H1 (cell line): ENCODE measurements at regions not wholly inside any gene's neighbourhood (a gene's known extent, or its start where the extent isn't known, plus 50 kb on each side); places are given as distances from the start of the nearest gene placed in this dataset.

Experiments
- CTCF ChIA-PET: fragments of 300-600 bp; sonication (Branson Sonifier 250); formaldehyde crosslinking; loops from one replicate; lab custom pipeline; 2021; ENCODE audit not compliant: partially characterized antibody; lab: Charles Lee
- POLR2A ChIA-PET: fragments of 300-600 bp; sonication (Branson Sonifier 250); formaldehyde crosslinking; loops from one replicate; lab custom pipeline; 2021; ENCODE audit warnings: inconsistent platforms; ENCODE audit not compliant: partially characterized antibody; lab: Charles Lee
- DNase-seq, 2 experiments: peaks; one replicate each; pipeline versions ENCODE4 v3.0.0 to v3.0.0-alpha.2; 2010 to 2022; ENCODE audit warnings: low spot score in 2 of 2, low read depth in 1 of 2, mixed read lengths in 1 of 2
- FAIRE-seq: peaks from 2 replicates; lab custom pipeline; 2011; peaks lifted over from hg19 to GRCh38; lab: Jason Lieb, UNC
- H2AFZ ChIP-seq: 2 replicates; pipeline ENCODE4 v1.8.1; 2012; ENCODE audit warnings: low read length, inconsistent platforms
- H2AK5ac ChIP-seq: 2 replicates; pipeline ENCODE4 v1.6.1; 2013; ENCODE audit warnings: low read depth, low read length
- H2BK120ac ChIP-seq: replicated peaks from 2 replicates; pipeline ENCODE3; 2013; ENCODE audit warnings: low read depth, low read length, inconsistent platforms
- H2BK12ac ChIP-seq: 2 replicates; pipeline ENCODE4 v1.6.1; 2013; ENCODE audit warnings: low read depth, low read length
- H2BK15ac ChIP-seq: 2 replicates; pipeline ENCODE4 v1.6.1; 2013; ENCODE audit warnings: low read length
- H2BK20ac ChIP-seq: 2 replicates; pipeline ENCODE4 v1.6.1; 2013; ENCODE audit warnings: low read length
- H2BK5ac ChIP-seq: 2 replicates; pipeline ENCODE4 v1.6.1; 2013; ENCODE audit warnings: low read depth, low read length
- H3K14ac ChIP-seq: 2 replicates; pipeline ENCODE4 v1.6.1; 2013; ENCODE audit warnings: inconsistent platforms; ENCODE audit not compliant: insufficient read length
- H3K18ac ChIP-seq: 2 replicates; pipeline ENCODE4 v1.6.1; 2013; ENCODE audit warnings: low read length; ENCODE audit errors: extremely low read depth
- H3K23ac ChIP-seq: 2 replicates; pipeline ENCODE4 v1.6.1; 2013; ENCODE audit warnings: inconsistent platforms; ENCODE audit not compliant: insufficient read length
- H3K23me2 ChIP-seq: 2 replicates; pipeline ENCODE4 v1.6.1; 2013; ENCODE audit warnings: low read depth, low read length
- H3K27ac ChIP-seq: 2 replicates; pipeline ENCODE4 v1.6.1; 2011; ENCODE audit warnings: low read depth, low read length, inconsistent platforms
- H3K27me3 ChIP-seq, 4 experiments: replicated peaks in 1 of 4; 1 replicate in 1 of 4; 2 replicates in 3 of 4; pipeline versions ENCODE4 v1.6.1 to v1.8.1; 2011 to 2013; ENCODE audit warnings: low read length in 3 of 4, mild to moderate bottlenecking in 3 of 4, inconsistent platforms in 2 of 4, mixed read lengths in 2 of 4, moderate library complexity in 1 of 4; ENCODE audit not compliant: control insufficient read depth in 3 of 4, insufficient read depth in 3 of 4; ENCODE audit errors: extremely low read depth in 1 of 4
- H3K36me3 ChIP-seq, 4 experiments: 2 replicates each; pipeline versions ENCODE4 v1.6.1 to v1.8.1; 2011 to 2013; ENCODE audit warnings: mild to moderate bottlenecking in 4 of 4, low read length in 3 of 4, moderate library complexity in 2 of 4, control low read depth in 1 of 4, inconsistent platforms in 1 of 4; ENCODE audit not compliant: insufficient read depth in 4 of 4, control insufficient read depth in 2 of 4
- H3K4ac ChIP-seq: replicated peaks from 2 replicates; pipeline ENCODE3; 2013; ENCODE audit warnings: low read length, low read depth, mixed read lengths, inconsistent platforms; ENCODE audit not compliant: insufficient read length
- H3K4me1 ChIP-seq, 4 experiments: replicated peaks in 1 of 4; 1 replicate in 1 of 4; 2 replicates in 3 of 4; pipeline versions ENCODE4 v1.6.1 to v1.8.1; 2011 to 2013; ENCODE audit warnings: low read length in 3 of 4, inconsistent platforms in 2 of 4, mixed read lengths in 1 of 4; ENCODE audit not compliant: insufficient read depth in 4 of 4, control insufficient read depth in 3 of 4
- H3K4me2 ChIP-seq, 2 experiments: 2 replicates each; pipeline versions ENCODE4 v1.6.1 to v1.8.1; 2011 to 2013; ENCODE audit warnings: low read depth in 2 of 2, low read length in 2 of 2, control low read depth in 1 of 2, inconsistent platforms in 1 of 2, mild to moderate bottlenecking in 1 of 2; ENCODE audit not compliant: insufficient read depth in 1 of 2
- H3K4me3 ChIP-seq, 4 experiments: fragments of 200-600, 300-600 bp in 1 of 4; sonication (generic), shearing (Covaris generic), sonication (Bioruptor Twin) in 1 of 4; 2 replicates each; pipeline versions ENCODE4 v1.5.1 to v1.8.1; 2011 to 2016; ENCODE audit warnings: low read length in 4 of 4, low read depth in 3 of 4, control low read depth in 2 of 4, inconsistent platforms in 2 of 4, mild to moderate bottlenecking in 2 of 4, mixed read lengths in 1 of 4, moderate library complexity in 1 of 4; ENCODE audit not compliant: insufficient read depth in 2 of 4; ENCODE audit errors: extremely low read depth in 1 of 4
- H3K56ac ChIP-seq: replicated peaks from 2 replicates; pipeline ENCODE3; 2013; ENCODE audit warnings: low read depth, mild to moderate bottlenecking, mixed read lengths, low read length, inconsistent platforms; ENCODE audit not compliant: insufficient read length
- H3K79me1 ChIP-seq: 2 replicates; pipeline ENCODE4 v1.6.1; 2013; ENCODE audit warnings: low read depth, low read length, control low read depth
- H3K79me2 ChIP-seq, 2 experiments: 2 replicates each; pipeline versions ENCODE4 v1.6.1 to v1.8.1; 2012 to 2013; ENCODE audit warnings: low read length in 2 of 2, mild to moderate bottlenecking in 2 of 2, inconsistent platforms in 1 of 2; ENCODE audit not compliant: insufficient read depth in 2 of 2, control insufficient read depth in 1 of 2
- H3K9ac ChIP-seq, 4 experiments: replicated peaks in 1 of 4; 1 replicate in 1 of 4; 2 replicates in 3 of 4; pipeline versions ENCODE4 v1.6.1 to v1.8.1; 2011 to 2013; ENCODE audit warnings: low read depth in 3 of 4, low read length in 3 of 4, control low read depth in 2 of 4, mild to moderate bottlenecking in 2 of 4, moderate library complexity in 2 of 4, inconsistent platforms in 1 of 4; ENCODE audit errors: extremely low read depth in 1 of 4
- H3K9me3 ChIP-seq, 2 experiments: 2 replicates each; pipeline versions ENCODE4 v1.6.1 to v1.8.1; 2012 to 2013; ENCODE audit warnings: mild to moderate bottlenecking in 2 of 2, moderate library complexity in 2 of 2, control low read depth in 1 of 2, inconsistent platforms in 1 of 2, low read depth in 1 of 2, low read length in 1 of 2, mixed read lengths in 1 of 2; ENCODE audit not compliant: insufficient read depth in 2 of 2
- H4K20me1 ChIP-seq, 2 experiments: replicated peaks in 1 of 2; 2 replicates each; pipeline versions ENCODE3 to v1.8.1; 2011 to 2013; ENCODE audit warnings: inconsistent platforms in 2 of 2, low read length in 2 of 2, mild to moderate bottlenecking in 1 of 2; ENCODE audit not compliant: insufficient read depth in 2 of 2, control insufficient read depth in 1 of 2
- H4K5ac ChIP-seq: 2 replicates; pipeline ENCODE4 v1.6.1; 2013; ENCODE audit warnings: low read length, low read depth, mixed read lengths, inconsistent platforms; ENCODE audit not compliant: insufficient read length
- H4K8ac ChIP-seq: 2 replicates; pipeline ENCODE4 v1.8.0; 2013; ENCODE audit warnings: mild to moderate bottlenecking, moderate library complexity, low read length, inconsistent platforms; ENCODE audit not compliant: insufficient read depth; ENCODE audit errors: extremely low read depth
- H4K91ac ChIP-seq: replicated peaks from 2 replicates; pipeline ENCODE3; 2013; ENCODE audit warnings: low read length, mixed read lengths, inconsistent platforms; ENCODE audit not compliant: insufficient read length
- CHD2 ChIP-seq: IDR thresholded peaks from 2 replicates; pipeline ENCODE4 v1.6.1; 2012; ENCODE audit warnings: low read length, improper control_type of control experiment
- RFX5 ChIP-seq: IDR thresholded peaks from 2 replicates; pipeline ENCODE4 v1.6.1; 2011; ENCODE audit warnings: low read depth, low read length, improper control_type of control experiment, borderline replicate concordance
- WGBS, 2 experiments: shearing (Covaris generic) in 1 of 2; methylation state at CpG; one replicate each; pipeline versions ENCODE4 v1.1.6 to v1.1.7; 2013 to 2015; ENCODE audit warnings: low lambda C conversion rate in 2 of 2, mixed read lengths in 2 of 2, inconsistent platforms in 1 of 2, low coverage in 1 of 2, missing lambda C conversion rate in 1 of 2; ENCODE audit not compliant: insufficient replicate concordance in 2 of 2, insufficient coverage in 1 of 2, insufficient read length in 1 of 2; ENCODE audit errors: extremely low coverage in 1 of 2, missing lambda C conversion rate in 1 of 2; 5-methylcytosine and 5-hydroxymethylcytosine counted together

DNA sequence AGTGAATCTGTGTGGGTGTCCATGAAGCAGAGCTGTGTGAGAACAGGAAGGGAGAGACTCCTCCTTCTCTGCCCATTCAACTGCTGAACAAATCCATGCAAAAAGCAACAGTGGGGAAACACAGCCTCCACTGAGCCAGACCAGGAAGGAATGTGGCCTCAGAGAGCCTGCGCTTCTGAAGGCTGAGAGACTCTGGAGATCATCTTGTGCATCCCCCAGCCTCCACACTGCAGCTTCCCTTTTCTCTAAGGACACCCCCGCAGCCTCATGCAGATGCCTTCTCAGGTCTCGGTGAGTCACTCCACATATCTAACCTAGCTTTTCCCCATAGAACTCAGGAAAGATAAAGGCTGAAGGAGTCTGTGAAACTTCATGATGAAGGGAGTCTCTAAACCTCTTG lies 402.9 kb downstream of the TNS1 start:
- H3K14ac ChIP-seq = no peak overlapping the region
- CTCF ChIA-PET = interaction anchor here (0.7 to 1.3 kb wide), 2 partner anchors 113 to 152 kb away, joined by 3 to 6 read pairs; no protein-coding TSS in a partner anchor

More for the DNA sequence above, 402.9 kb downstream of the TNS1 start:
- Histone ChIP-seq H3K36me3 (no peaks in the 10 kb centered on the region), H3K56ac (no peak overlapping the region), H4K8ac (no peak overlapping the region), H2AK5ac (no peak overlapping the region), H2BK5ac (no peak overlapping the region), H3K4ac (no peak overlapping the region), H4K5ac (no peak overlapping the region), H2BK120ac (no peak overlapping the region), H2BK20ac (no peak overlapping the region), H3K9ac (no peak overlapping the region), H3K4me3 (no peak overlapping the region), H3K23me2 (no peaks in the 10 kb centered on the region), H3K9me3 (no peaks in the 10 kb centered on the region), H3K18ac (no peak overlapping the region), H2BK12ac (no peak overlapping the region), H4K91ac (no peak overlapping the region), H2AFZ (no peak overlapping the region), H3K4me2 (no peak overlapping the region), H3K79me2 (no peaks in the 10 kb centered on the region), H3K23ac (no peak overlapping the region), H3K27ac (no peak overlapping the region), H3K27me3 (no peaks in the 10 kb centered on the region), H3K4me1 (peaks cover 0 to 5% (median 3%) of the 10 kb centered on the region in 4 experiments; a peak in 3 of 7 replicates), H2BK15ac (no peak overlapping the region), H4K20me1 (no peaks in the 10 kb centered on the region)
- WGBS, 2 experiments = 90% methylated on average over 3 of the region's 3 CpGs; no CpG with 5 or more reads in 1 of the 2 experiments
- DNase-seq (no peak), FAIRE-seq (no peak)
- POLR2A ChIA-PET = no interaction called here
- no peak for TF ChIP-seq CHD2
- no peak for TF ChIP-seq RFX5
- TF ChIP-seq, all 59 proteins: peak for 0
- no peaks in the 10 kb centered on the region for H3K79me1 ChIP-seq
